ENCODE measurements at regions not wholly inside any gene's neighbourhood (a gene's known extent, or its start where the extent isn't known, plus 50 kb on each side); places are given as distances from the start of the nearest gene placed in this dataset.

- TF ChIP-seq POLR2A (IDR thresholded peaks at IDR 0.05; ENCODE audit: extremely low read depth, insufficient read length) (no peak), CTCF (IDR thresholded peaks at IDR 0.05; ENCODE audit: low read depth, low read length) (no peak), MYC (IDR thresholded peaks at IDR 0.05; ENCODE audit: low read depth, low read length) (no peak), MAX (IDR thresholded peaks at IDR 0.05; ENCODE audit: low read depth, low read length) (no peak)
- DNase-seq (ENCODE audit: low read depth): no peak
- no peak overlapping the region for H3K4me3 ChIP-seq (ENCODE audit: low read depth, low read length)
Observed at GRCh38 chr6:21448485-21449109, 145.0 kb upstream of the SOX4 start.

DNA sequence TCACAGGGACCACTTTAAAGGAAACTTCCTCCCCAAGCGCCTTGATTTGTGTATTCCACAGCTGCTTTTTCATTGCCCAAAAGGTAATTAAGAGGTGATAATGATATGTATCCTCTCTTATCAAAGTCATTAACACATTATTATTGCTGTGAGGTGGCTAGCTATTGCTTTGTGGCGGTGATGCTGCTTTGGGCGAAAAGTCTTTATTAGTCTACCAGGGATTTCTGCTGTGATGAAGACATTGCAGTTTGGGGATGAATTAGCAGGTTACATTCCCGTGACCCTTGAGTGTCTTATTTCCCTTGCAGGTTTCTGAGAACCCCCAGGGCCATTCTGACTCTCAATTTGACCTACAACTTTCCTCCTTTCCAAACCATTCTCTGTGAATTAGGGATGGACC is 143.4 kb upstream of the SOX4 start:
- no peak overlapping the region for H3K4me3 ChIP-seq (ENCODE audit: low read depth, low read length)
- TF ChIP-seq MYC (IDR thresholded peaks at IDR 0.05; ENCODE audit: low read depth, low read length): no peak
- no peak for TF ChIP-seq POLR2A (IDR thresholded peaks at IDR 0.05; ENCODE audit: extremely low read depth, insufficient read length)
- no peak for TF ChIP-seq MAX (IDR thresholded peaks at IDR 0.05; ENCODE audit: low read depth, low read length)
- TF ChIP-seq CTCF (IDR thresholded peaks at IDR 0.05; ENCODE audit: low read depth, low read length): no peak
- no peak for DNase-seq (ENCODE audit: low read depth)

DNA sequence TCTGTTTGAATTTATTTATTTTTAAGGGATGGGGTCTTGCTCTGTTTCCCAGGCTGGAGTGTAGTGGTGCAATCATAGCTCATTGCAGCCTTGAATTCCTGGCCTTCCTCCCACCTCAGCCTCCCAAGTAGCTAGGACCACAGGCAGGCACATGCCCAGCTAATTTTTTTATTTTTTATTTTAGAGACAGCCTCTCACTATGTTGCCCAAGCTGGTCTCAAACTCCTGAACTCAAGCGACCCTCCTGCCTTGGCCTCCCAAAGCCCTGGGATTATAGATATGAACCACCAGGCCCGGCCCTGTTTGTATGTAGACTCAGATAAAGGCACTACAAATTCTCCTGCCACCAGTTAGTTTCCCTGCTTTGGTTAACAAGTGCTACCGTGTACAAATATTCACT is 142.9 kb upstream of the SOX4 start:
- DNase-seq (ENCODE audit: low read depth): no peak

GRCh38 chr6:21451546-21452013 is 142.0 kb upstream of the SOX4 start:
- no peak for TF ChIP-seq CTCF (IDR thresholded peaks at IDR 0.05; ENCODE audit: low read depth, low read length)
- TF ChIP-seq POLR2A (IDR thresholded peaks at IDR 0.05; ENCODE audit: extremely low read depth, insufficient read length): no peak
- TF ChIP-seq MAX (IDR thresholded peaks at IDR 0.05; ENCODE audit: low read depth, low read length): no peak
- no peak for TF ChIP-seq MYC (IDR thresholded peaks at IDR 0.05; ENCODE audit: low read depth, low read length)
- no peak for DNase-seq (ENCODE audit: low read depth)
- no peak overlapping the region for H3K4me3 ChIP-seq (ENCODE audit: low read depth, low read length)

More for the DNA sequence above, 142.9 kb upstream of the SOX4 start:
- TF ChIP-seq MYC (IDR thresholded peaks at IDR 0.05; ENCODE audit: low read depth, low read length) (no peak), POLR2A (IDR thresholded peaks at IDR 0.05; ENCODE audit: extremely low read depth, insufficient read length) (no peak), MAX (IDR thresholded peaks at IDR 0.05; ENCODE audit: low read depth, low read length) (no peak), CTCF (IDR thresholded peaks at IDR 0.05; ENCODE audit: low read depth, low read length) (no peak)
- no peak overlapping the region for H3K4me3 ChIP-seq (ENCODE audit: low read depth, low read length)

- TF ChIP-seq POLR2A (IDR thresholded peaks at IDR 0.05; ENCODE audit: extremely low read depth, insufficient read length): no peak
- no peak for TF ChIP-seq CTCF (IDR thresholded peaks at IDR 0.05; ENCODE audit: low read depth, low read length)
- no peak for TF ChIP-seq MAX (IDR thresholded peaks at IDR 0.05; ENCODE audit: low read depth, low read length)
- no peak for TF ChIP-seq MYC (IDR thresholded peaks at IDR 0.05; ENCODE audit: low read depth, low read length)
- DNase-seq (ENCODE audit: low read depth): no peak
- H3K4me3 ChIP-seq (ENCODE audit: low read depth, low read length): no peak overlapping the region
Observed at GRCh38 chr6:21454262-21454661, 139.3 kb upstream of the SOX4 start.
